ENCODE measurements at regions not wholly inside any gene's neighbourhood (a gene's known extent, or its start where the extent isn't known, plus 50 kb on each side); places are given as distances from the start of the nearest gene placed in this dataset.

- DNase-seq (ENCODE audit: low read depth) = no peak
These were observed 729.2 kb downstream of the LRFN5 start for GRCh38 chr14:42335918-42336317.

GRCh38 chr14:42334931-42335330 lies 728.3 kb downstream of the LRFN5 start:
- no peak for DNase-seq (ENCODE audit: low read depth)

- DNase-seq (ENCODE audit: low read depth) = no peak
These were observed 716.8 kb downstream of the LRFN5 start for GRCh38 chr14:42323426-42323825.

GRCh38 chr14:42322531-42323284 lies 716.0 kb downstream of the LRFN5 start:
- DNase-seq (ENCODE audit: low read depth) = peak; percentile 31

DNA sequence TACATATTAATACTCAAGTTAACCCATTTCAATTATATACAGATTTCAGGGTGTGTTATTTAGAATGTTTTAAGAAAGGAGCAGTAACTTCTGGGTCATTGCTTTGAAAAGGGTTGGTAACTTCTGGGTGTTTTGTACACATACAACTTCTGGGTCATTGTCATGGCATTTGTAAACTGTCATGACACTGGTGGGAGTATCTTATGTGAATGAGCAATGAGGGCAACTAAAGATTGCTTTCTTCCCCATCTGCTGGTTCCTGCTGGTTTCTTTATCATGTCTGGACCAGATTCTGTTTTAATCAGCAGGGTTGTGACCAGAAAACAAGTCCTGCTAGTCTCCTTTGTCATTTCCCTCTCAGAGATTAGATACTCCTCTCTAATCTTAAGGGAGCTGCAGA lies 713.3 kb downstream of the LRFN5 start:
- no peak for DNase-seq (ENCODE audit: low read depth)

DNA sequence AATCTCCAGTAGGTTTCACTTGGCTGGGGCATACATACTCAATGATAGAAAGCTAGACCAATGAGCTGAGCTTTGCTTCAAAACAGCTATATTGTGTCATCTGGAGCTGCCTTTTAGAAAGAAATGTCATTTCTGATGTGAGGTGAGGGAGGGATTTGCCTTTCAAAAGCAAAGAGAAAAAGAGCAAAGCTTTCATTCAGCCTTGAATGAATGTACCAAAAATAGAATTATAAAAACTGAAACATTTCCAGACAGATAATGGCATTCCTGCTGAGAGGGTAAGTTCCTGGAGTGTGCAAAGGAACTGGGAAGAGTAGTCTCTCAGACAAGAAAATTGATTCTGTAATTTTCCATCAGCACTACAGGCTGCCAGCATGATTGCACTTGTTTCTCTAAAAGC lies 710.0 kb downstream of the LRFN5 start:
- DNase-seq (ENCODE audit: low read depth) = no peak

DNA sequence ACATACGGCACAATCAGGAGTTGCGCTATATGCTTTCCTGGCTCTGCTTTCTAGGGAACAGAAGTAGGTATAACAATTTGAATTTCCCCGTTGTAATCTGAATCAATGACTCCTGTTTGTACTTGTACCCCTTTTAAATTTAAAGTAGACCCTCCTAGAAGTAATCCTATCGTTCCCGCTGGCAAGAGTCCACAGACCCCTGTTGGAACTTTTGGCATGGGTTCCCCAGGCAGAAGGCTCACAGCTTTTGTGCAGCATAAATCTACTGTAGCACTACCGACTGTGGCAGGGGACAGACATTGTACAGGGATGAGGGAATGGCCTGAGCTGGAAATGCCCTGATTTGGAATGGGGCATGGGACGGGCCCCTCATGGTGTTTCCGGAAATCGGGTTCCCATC lies 705.2 kb downstream of the LRFN5 start:
- no peak for DNase-seq (ENCODE audit: low read depth)

DNA sequence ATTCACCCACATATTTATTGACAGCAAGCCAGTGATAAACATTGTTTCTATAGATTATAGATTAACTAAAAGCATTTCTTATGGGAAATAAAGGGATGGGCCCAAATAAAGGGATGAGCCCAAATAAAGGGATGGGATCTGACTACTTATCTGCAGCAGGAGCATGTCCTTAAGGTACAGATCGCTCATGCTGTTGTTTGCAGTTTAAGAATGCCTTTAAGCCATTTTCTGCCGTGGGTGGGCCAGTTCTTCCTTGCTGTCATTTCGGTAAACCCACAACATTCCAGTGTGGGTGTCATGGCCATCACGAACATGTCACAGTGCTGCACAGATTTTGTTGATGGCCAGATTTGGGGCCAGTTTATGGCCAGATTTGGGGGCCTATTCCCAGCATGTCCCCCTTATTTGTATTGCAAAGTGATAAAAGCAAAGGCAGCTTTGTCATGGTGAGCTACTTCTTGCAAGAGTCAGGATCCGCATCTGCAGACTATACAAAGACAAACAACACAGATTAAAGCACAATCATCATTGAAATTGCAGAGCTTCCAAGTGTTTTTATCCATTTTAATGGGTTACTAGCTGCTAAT lies 700.7 kb downstream of the LRFN5 start:
- no peak for DNase-seq (ENCODE audit: low read depth)

- DNase-seq (ENCODE audit: low read depth) = no peak
These were observed 693.0 kb downstream of the LRFN5 start for GRCh38 chr14:42299692-42300091.

DNA sequence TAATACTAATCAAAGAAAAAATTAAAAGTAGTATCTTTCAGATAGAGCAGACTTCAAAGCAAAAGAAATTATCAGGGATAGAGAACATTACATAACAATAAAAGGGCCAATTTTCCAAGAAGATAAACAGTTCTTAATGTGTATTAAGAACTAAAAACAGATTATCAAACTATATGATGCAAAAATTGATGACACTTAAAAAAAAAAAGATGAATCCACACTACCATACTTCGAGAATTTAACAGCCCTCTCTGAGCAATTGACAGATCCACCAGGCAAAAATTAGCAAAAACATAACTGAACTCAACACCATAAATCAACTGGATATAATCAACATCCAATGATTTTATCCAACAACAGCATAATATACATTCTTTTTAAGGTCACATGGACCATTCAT lies 686.5 kb downstream of the LRFN5 start:
- DNase-seq (ENCODE audit: low read depth) = no peak

- DNase-seq (ENCODE audit: low read depth) = no peak
These were observed 671.2 kb downstream of the LRFN5 start for GRCh38 chr14:42277840-42278239.

- DNase-seq (ENCODE audit: low read depth) = no peak
These were observed 662.6 kb downstream of the LRFN5 start for GRCh38 chr14:42269234-42269633.

DNA sequence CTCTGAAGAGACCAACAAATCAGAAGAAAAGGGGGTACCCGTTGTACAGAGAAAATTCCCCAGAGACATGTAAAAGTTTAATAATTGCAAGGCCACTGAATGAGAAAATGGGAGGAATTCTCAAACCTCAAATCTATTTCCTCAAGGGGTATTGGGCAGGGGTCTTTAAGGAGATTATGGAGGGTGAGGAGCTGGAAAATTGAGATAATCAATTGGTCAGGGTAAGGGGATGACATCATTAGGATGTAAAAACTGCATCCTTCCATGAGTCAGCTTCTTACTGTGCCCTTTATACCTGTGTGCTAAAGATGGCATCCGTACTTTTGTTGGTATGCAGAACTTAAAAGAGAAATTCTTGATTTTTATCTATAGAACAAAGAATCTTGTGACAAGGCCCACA lies 641.5 kb downstream of the LRFN5 start:
- DNase-seq (ENCODE audit: low read depth) = no peak

- no peak for DNase-seq (ENCODE audit: low read depth)
These were observed 634.4 kb downstream of the LRFN5 start for GRCh38 chr14:42241101-42241500.

GRCh38 chr14:42229976-42230375 lies 623.3 kb downstream of the LRFN5 start:
- no peak for DNase-seq (ENCODE audit: low read depth)

DNA sequence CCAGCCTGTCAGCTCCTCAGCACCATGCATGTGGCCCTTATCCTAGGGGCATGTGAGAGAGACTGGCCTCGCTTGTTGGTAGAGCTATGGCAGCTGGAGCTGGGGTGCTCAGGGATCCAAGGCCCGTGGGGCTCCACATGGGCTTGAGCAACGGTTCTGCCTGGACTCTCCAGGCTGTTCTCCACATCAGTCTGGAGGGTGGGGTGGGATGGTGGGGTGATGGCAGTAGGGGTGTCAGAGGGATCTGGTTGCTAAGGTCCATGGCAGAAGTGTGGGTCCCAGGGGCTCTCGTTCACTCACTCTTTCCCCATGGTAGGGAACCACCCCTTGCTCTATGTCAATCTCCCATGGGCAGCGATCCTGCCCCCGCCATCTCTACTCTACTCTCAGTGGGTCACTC lies 622.6 kb downstream of the LRFN5 start:
- DNase-seq (ENCODE audit: low read depth) = no peak

GRCh38 chr14:42228611-42229010 lies 621.9 kb downstream of the LRFN5 start:
- no peak for DNase-seq (ENCODE audit: low read depth)

GRCh38 chr14:42224053-42224888 lies 617.6 kb downstream of the LRFN5 start:
- peak; percentile 66 for DNase-seq (ENCODE audit: low read depth)

GRCh38 chr14:42222924-42223471 lies 616.3 kb downstream of the LRFN5 start:
- peak; percentile 73 for DNase-seq (ENCODE audit: low read depth)

DNA sequence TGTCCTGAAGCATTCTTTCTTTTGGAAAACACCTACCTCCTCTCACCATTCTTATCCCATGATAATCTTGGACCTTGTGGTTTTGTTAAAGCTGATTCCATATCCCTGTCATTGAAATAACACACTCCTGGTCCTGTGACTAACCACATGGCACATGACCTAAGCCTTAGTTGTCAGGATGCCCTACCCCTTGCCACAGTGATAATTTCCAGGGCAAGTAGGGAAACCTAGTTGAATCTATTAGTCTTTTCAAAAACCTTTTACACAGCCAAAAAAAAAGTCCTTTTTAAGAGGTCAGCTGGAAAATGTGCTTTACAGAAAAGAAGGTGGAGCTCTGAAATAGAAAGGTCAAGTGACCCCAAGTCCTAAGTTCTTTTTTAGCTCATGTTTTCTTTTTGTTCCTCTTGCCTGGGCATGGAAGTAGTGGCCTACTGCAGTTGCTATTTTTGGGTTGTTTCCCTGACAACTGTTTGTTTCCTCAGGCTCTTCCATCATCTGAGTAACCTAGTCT lies 608.4 kb downstream of the LRFN5 start:
- DNase-seq (ENCODE audit: low read depth) = peak; percentile 82

- no peak for DNase-seq (ENCODE audit: low read depth)
These were observed 594.3 kb downstream of the LRFN5 start for GRCh38 chr14:42200957-42201356.

DNA sequence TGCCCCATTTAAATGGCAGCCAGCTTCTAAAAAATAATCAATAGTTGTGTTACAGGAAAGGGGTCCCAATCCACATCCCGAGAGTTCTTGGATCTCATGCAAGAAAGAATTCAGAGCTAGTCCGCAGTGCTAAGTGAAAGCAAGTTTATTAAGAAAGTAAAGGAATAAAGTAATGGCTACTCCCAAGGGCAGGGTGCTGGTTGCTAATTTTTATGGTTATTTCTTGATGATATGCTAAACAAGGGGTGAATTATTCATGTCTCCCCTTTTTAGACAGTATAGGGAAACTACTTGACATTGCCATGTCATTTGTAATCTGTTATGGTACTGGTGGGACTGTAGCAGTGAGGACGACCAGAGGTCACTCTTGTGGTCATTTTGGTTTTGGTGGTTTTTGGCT lies 591.3 kb downstream of the LRFN5 start:
- no peak for DNase-seq (ENCODE audit: low read depth)
